Ovary (tissue), 7 donors: ENCODE measurements at regions not wholly inside any gene's neighbourhood (a gene's known extent, or its start where the extent isn't known, plus 50 kb on each side); places are given as distances from the start of the nearest gene placed in this dataset.

Experiments used
- DNase-seq, 5 donors: peaks; one replicate each; pipeline ENCODE4 v3.0.0-alpha.2; 2019 to 2020
- H3K27ac ChIP-seq, 2 donors: fragments of 200-600 bp; one replicate each; pipeline versions ENCODE4 v1.5.1 to v1.8.0; 2019 to 2022
- H3K27me3 ChIP-seq: fragments of 200-600 bp; one replicate; pipeline ENCODE4 v1.8.0; 2022
- H3K36me3 ChIP-seq: fragments of 200-600 bp; sonication (generic); one replicate; pipeline ENCODE4 v1.5.1; 2019
- H3K4me1 ChIP-seq: one replicate; pipeline ENCODE4 v1.8.1; 2013; ENCODE audit warnings: mild to moderate bottlenecking, moderate library complexity; ENCODE audit not compliant: insufficient read depth
- H3K4me3 ChIP-seq: fragments of 200-600 bp; sonication (generic); one replicate; pipeline ENCODE4 v1.5.1; 2017
- H3K9me3 ChIP-seq, 2 donors: fragments of 200-600 bp in 1 of 2; sonication (generic) in 1 of 2; one replicate each; pipeline versions ENCODE4 v1.5.1 to v1.8.1; 2013 to 2019; ENCODE audit warnings: mild to moderate bottlenecking in 1 of 2, moderate library complexity in 1 of 2
- EP300 ChIP-seq: sonication (generic); formaldehyde crosslinking; IDR thresholded peaks from one replicate; pipeline ENCODE4 v1.6.1; 2017; ENCODE audit warnings: antibody characterized with exemption
- POLR2A ChIP-seq: fragments of 450-650 bp; IDR thresholded peaks from one replicate; pipeline ENCODE4 v1.6.1; 2017; ENCODE audit warnings: antibody characterized with exemption, mild to moderate bottlenecking, moderate library complexity
- WGBS, 3 donors: extraction: QIAGEN DNeasy Blood & Tissue Kit in 1 of 3; methylation state at CpG; one replicate each; pipeline versions ENCODE4 v1.1.5 to v1.1.7; 2013 to 2017; 5-methylcytosine and 5-hydroxymethylcytosine counted together
- intact Hi-C, 4 donors: fragments of 100-400 bp; cut with DNase I; formaldehyde crosslinking; loops; one replicate each; pipeline versions ENCODE4 v1.11.0 to v1.15.1; 2022 to 2023
- TF ChIP-seq, protein P1 (sequence below), 3 donors: fragments of 450-650 bp in 2 of 3; fragments of 200-600 bp in 1 of 3; IDR thresholded peaks; one replicate each; pipeline versions ENCODE4 v1.5.1 to v1.8.0; 2016 to 2022; ENCODE audit warnings: antibody characterized with exemption in 3 of 3, mild to moderate bottlenecking in 1 of 3
- donor health status: DM: no; HTN: no; CAD: no; lungs with moderate emphysema.
- donor health status: DM: no; HTN: no; CAD: no.
- donor health status: Bipolar disorder and iron deficiency.
- donor health status: DM: no; HTN: no; CAD: no.
- donor health status: DM: yes; HTN: yes; CAD: no.

DNA sequence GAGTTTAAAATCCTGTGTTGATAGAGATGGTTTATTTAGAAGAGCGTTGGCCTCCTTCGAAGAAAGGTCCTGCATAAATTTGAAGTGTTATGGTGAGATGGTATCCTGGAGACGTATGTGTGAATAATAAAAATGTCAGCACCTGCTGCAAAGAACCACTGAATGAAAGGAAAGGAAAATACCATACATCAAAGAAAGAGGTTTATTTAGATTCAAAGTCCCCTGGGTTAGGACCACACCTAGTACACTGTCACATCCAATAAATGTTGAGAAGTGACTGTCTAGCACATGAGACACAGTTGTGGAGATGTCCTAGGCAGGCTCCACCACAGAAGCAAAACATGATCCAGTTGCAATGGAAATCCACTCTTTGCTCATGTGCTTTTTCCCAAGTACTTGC lies 214.7 kb downstream of the PAX1 start:
- DNase-seq = no peak
- TF ChIP-seq EP300 = no peak
- TF ChIP-seq, protein P1, sequence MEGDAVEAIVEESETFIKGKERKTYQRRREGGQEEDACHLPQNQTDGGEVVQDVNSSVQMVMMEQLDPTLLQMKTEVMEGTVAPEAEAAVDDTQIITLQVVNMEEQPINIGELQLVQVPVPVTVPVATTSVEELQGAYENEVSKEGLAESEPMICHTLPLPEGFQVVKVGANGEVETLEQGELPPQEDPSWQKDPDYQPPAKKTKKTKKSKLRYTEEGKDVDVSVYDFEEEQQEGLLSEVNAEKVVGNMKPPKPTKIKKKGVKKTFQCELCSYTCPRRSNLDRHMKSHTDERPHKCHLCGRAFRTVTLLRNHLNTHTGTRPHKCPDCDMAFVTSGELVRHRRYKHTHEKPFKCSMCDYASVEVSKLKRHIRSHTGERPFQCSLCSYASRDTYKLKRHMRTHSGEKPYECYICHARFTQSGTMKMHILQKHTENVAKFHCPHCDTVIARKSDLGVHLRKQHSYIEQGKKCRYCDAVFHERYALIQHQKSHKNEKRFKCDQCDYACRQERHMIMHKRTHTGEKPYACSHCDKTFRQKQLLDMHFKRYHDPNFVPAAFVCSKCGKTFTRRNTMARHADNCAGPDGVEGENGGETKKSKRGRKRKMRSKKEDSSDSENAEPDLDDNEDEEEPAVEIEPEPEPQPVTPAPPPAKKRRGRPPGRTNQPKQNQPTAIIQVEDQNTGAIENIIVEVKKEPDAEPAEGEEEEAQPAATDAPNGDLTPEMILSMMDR (IDR thresholded peaks at IDR 0.05) = no peak
- no peak for TF ChIP-seq POLR2A
- H3K9me3 ChIP-seq = no peaks in the 10 kb centered on the region
- no peaks in the 10 kb centered on the region for H3K4me1 ChIP-seq
- H3K27ac ChIP-seq = no peak overlapping the region
- no peak overlapping the region for H3K4me3 ChIP-seq
- H3K36me3 ChIP-seq = no peaks in the 10 kb centered on the region
- no peaks in the 10 kb centered on the region for H3K27me3 ChIP-seq
- 33 to 48% (median 34%) methylated on average over 3 of the region's 3 CpGs for WGBS, 3 donors
- intact Hi-C loops = no loop called here

DNA sequence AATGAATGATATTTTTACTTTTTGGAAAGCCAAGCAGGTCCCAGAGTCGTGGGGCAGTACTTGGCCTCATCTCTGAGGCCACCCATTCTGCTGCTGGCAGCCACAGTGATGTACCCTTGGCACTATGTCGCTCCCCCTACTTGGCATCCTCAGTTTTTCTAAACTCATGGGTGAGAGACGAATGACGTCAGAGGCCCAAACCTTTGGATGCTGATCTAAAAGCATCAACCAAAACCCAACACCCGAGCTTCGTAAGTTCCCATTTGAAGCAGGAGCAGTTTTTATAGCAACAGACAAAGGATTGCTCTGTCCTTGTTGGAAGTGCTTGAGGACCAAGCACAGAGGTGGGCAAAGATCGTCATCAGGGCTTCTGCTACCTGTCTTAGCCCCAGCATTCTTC lies 212.9 kb downstream of the PAX1 start:
- Histone ChIP-seq H3K9me3 (no peaks in the 10 kb centered on the region), H3K4me1 (no peaks in the 10 kb centered on the region), H3K36me3 (no peaks in the 10 kb centered on the region), H3K27me3 (no peaks in the 10 kb centered on the region), H3K27ac (no peak overlapping the region), H3K4me3 (no peak overlapping the region)
- TF ChIP-seq POLR2A = no peak
- TF ChIP-seq, protein P1 (IDR thresholded peaks at IDR 0.05) = no peak
- TF ChIP-seq EP300 = no peak
- no peak for DNase-seq
- intact Hi-C loops = no loop called here
- WGBS, 3 donors = 72 to 84% (median 78%) methylated on average over 7 of the region's 7 CpGs

DNA sequence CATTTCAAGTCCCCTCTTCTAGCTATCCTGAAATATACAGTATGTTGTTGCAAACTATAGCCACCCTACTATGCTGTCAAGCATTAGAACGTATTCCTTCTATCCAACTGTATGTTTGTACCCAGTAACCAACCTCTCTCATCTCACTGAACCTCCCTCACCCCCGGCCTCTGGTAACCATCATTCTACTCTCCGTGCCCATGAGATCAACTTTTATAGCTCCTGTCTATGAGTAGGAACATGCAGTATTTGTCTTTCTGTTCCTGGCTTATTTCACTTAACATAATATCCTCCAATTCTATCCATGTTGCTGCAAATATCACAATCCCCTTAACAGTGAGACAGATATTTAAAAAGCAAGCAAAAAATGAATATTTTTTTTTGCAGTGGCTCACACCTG lies 196.9 kb downstream of the PAX1 start:
- no peak for DNase-seq
- Histone ChIP-seq H3K27ac (no peak overlapping the region), H3K27me3 (no peaks in the 10 kb centered on the region), H3K4me1 (no peaks in the 10 kb centered on the region), H3K4me3 (no peak overlapping the region), H3K9me3 (no peaks in the 10 kb centered on the region), H3K36me3 (no peaks in the 10 kb centered on the region)
- intact Hi-C loops = no loop called here
- TF ChIP-seq EP300 (no peak), POLR2A (no peak)
- TF ChIP-seq, protein P1 (IDR thresholded peaks at IDR 0.05) = no peak
- 69 to 75% (median 71%) methylated on average over 3 of the region's 3 CpGs for WGBS, 3 donors

DNA sequence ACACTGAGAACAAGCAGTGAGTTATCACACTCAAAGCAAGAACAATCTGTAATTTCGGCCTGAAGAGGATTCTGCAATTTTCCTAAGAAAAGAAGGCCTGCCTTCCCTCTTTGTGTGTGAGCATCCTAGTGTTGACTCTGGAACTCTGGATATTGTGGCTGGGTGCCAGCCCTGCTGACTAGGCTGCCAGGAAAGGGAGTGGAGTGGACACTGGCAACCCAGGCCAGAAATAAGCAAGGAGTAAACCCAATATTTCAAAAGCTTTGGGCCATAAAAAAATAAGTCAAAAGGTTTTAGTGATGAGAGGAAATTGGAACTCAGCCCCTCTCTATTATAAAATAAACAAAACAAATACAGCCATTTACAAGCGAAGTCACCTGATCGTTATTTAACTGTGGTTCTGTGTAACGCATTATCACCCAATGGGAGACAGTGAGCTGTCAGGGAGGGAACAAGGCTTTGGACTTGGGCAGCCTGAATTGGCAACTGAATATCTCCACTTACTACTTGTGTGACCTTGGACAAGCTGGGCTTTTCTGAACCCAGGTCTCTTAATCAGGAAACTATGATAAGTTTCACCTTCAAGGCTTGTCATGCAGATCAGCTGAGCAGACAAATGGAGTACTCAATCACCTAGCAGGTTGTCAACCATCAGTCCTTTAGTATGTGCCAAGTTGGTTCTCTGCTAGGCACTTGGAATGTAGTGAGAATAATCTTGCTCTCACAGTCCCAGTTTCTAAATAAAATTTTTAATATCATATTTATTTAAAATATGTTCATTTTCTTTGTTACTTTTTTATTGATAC lies 196.2 kb downstream of the PAX1 start:
- Histone ChIP-seq H3K4me1 (no peaks in the 10 kb centered on the region), H3K4me3 (no peak overlapping the region), H3K27me3 (no peaks in the 10 kb centered on the region), H3K27ac (no peak overlapping the region), H3K36me3 (no peaks in the 10 kb centered on the region), H3K9me3 (no peaks in the 10 kb centered on the region)
- DNase-seq = peak in 1 of 5 donors; percentile 22
- 45 to 64% (median 56%) methylated on average over 4 of the region's 4 CpGs for WGBS, 3 donors
- no peak for TF ChIP-seq EP300
- TF ChIP-seq, protein P1 (IDR thresholded peaks at IDR 0.05) = no peak
- no peak for TF ChIP-seq POLR2A
- intact Hi-C loops = no loop called here
